ENCODE measurements at regions not wholly inside any gene's neighbourhood (a gene's known extent, or its start where the extent isn't known, plus 50 kb on each side); places are given as distances from the start of the nearest gene placed in this dataset.

GRCh38 chr12:126507231-126507630 lies 1442.0 kb downstream of the AACS start:
- H3K27me3 Mint-ChIP-seq (ENCODE audit: low read depth in 2 of 2) = no peaks in the 10 kb centered on the region
- H3K9me3 Mint-ChIP-seq = peaks cover 3 to 7% of the 10 kb centered on the region in 2 donors
- no peak overlapping the region for H3K27ac ChIP-seq (ENCODE audit: low read length)
- no peak overlapping the region for H3K4me3 Mint-ChIP-seq
- H3K4me1 Mint-ChIP-seq = no peaks in the 10 kb centered on the region
- TF ChIP-seq CTCF (IDR thresholded peaks at IDR 0.05) = no peak
- H3K27me3 ChIP-seq (ENCODE audit: control insufficient read depth, insufficient read depth, low read length) = no peaks in the 10 kb centered on the region
- H3K9me3 ChIP-seq (ENCODE audit: control insufficient read depth, insufficient read depth, low read length) = peaks cover 5% of the 10 kb centered on the region
- ATAC-seq (no peak), DNase-seq (no peak)
- H3K4me3 ChIP-seq (ENCODE audit: low read length) = no peak overlapping the region
- no peaks in the 10 kb centered on the region for H3K36me3 ChIP-seq (ENCODE audit: control insufficient read depth, insufficient read depth, low read length)
- no peaks in the 10 kb centered on the region for H3K4me1 ChIP-seq (ENCODE audit: control insufficient read depth, insufficient read depth, low read length)
- H3K27ac Mint-ChIP-seq = no peak overlapping the region
- intact Hi-C loops (cut with micrococcal nuclease) = no loop called here
- 57% methylated on average over 2 of the region's 2 CpGs for WGBS (ENCODE audit: insufficient coverage)
- no peaks in the 10 kb centered on the region for H3K36me3 Mint-ChIP-seq

GRCh38 chr12:126509572-126509971 lies 1444.3 kb downstream of the AACS start:
- no peak overlapping the region for H3K27ac Mint-ChIP-seq
- TF ChIP-seq CTCF (IDR thresholded peaks at IDR 0.05) = no peak
- no peaks in the 10 kb centered on the region for H3K4me1 Mint-ChIP-seq
- ATAC-seq (no peak), DNase-seq (no peak)
- no peaks in the 10 kb centered on the region for H3K27me3 Mint-ChIP-seq (ENCODE audit: low read depth in 2 of 2)
- no peak overlapping the region for H3K4me3 Mint-ChIP-seq
- Histone ChIP-seq H3K27me3 (ENCODE audit: control insufficient read depth, insufficient read depth, low read length) (no peaks in the 10 kb centered on the region), H3K36me3 (ENCODE audit: control insufficient read depth, insufficient read depth, low read length) (no peaks in the 10 kb centered on the region), H3K4me1 (ENCODE audit: control insufficient read depth, insufficient read depth, low read length) (no peaks in the 10 kb centered on the region), H3K27ac (ENCODE audit: low read length) (no peak overlapping the region), H3K9me3 (ENCODE audit: control insufficient read depth, insufficient read depth, low read length) (peaks cover 5% of the 10 kb centered on the region), H3K4me3 (ENCODE audit: low read length) (no peak overlapping the region)
- 59% methylated on average over 4 of the region's 4 CpGs for WGBS (ENCODE audit: insufficient coverage)
- intact Hi-C loops (cut with micrococcal nuclease) = no loop called here
- peaks cover 3 to 9% of the 10 kb centered on the region in 2 donors for H3K9me3 Mint-ChIP-seq
- H3K36me3 Mint-ChIP-seq = no peaks in the 10 kb centered on the region

- Histone ChIP-seq H3K4me1 (ENCODE audit: control insufficient read depth, insufficient read depth, low read length) (no peaks in the 10 kb centered on the region), H3K36me3 (ENCODE audit: control insufficient read depth, insufficient read depth, low read length) (no peaks in the 10 kb centered on the region), H3K9me3 (ENCODE audit: control insufficient read depth, insufficient read depth, low read length) (peaks cover 3% of the 10 kb centered on the region), H3K4me3 (ENCODE audit: low read length) (no peak overlapping the region), H3K27ac (ENCODE audit: low read length) (no peak overlapping the region), H3K27me3 (ENCODE audit: control insufficient read depth, insufficient read depth, low read length) (no peaks in the 10 kb centered on the region)
- intact Hi-C loops (cut with micrococcal nuclease) = no loop called here
- DNase-seq (no peak), ATAC-seq (no peak)
- Mint-ChIP-seq H3K27me3 (ENCODE audit: low read depth in 2 of 2) (no peaks in the 10 kb centered on the region), H3K9me3 (peaks cover 3 to 9% of the 10 kb centered on the region in 2 donors), H3K36me3 (no peaks in the 10 kb centered on the region), H3K27ac (no peak overlapping the region), H3K4me1 (no peaks in the 10 kb centered on the region), H3K4me3 (no peak overlapping the region)
- no peak for TF ChIP-seq CTCF (IDR thresholded peaks at IDR 0.05)
- WGBS (ENCODE audit: insufficient coverage) = 84% methylated on average over 5 of the region's 5 CpGs
Observed at GRCh38 chr12:126510630-126511029, 1445.4 kb downstream of the AACS start.

Data from natural killer cell (primary cell).